ENCODE measurements at regions not wholly inside any gene's neighbourhood (a gene's known extent, or its start where the extent isn't known, plus 50 kb on each side); places are given as distances from the start of the nearest gene placed in this dataset.

- Mint-ChIP-seq H3K4me3 (no peak overlapping the region), H3K4me1 (peaks cover 26% of the 10 kb centered on the region), H3K27ac (peak overlapping the region; percentile 89), H3K9me3 (peaks cover 38% of the 10 kb centered on the region), H3K36me3 (ENCODE audit: low read depth) (peaks cover 38% of the 10 kb centered on the region), H3K27me3 (ENCODE audit: low read depth, poor library complexity) (peaks cover 3% of the 10 kb centered on the region)
- DNase-seq = no peak
- no peak for TF ChIP-seq CTCF (IDR thresholded peaks at IDR 0.05)
Measured at GRCh38 chr5:93967923-93968322, 226.5 kb upstream of the POU5F2 start.

- DNase-seq = no peak
- peaks cover 24% of the 10 kb centered on the region for H3K9me3 Mint-ChIP-seq
- H3K27me3 Mint-ChIP-seq (ENCODE audit: low read depth, poor library complexity) = peaks cover 3% of the 10 kb centered on the region
- no peak for TF ChIP-seq CTCF (IDR thresholded peaks at IDR 0.05)
- H3K4me1 Mint-ChIP-seq = peaks cover 19% of the 10 kb centered on the region
- H3K36me3 Mint-ChIP-seq (ENCODE audit: low read depth) = peaks cover 27% of the 10 kb centered on the region
- no peak overlapping the region for H3K27ac Mint-ChIP-seq
- no peak overlapping the region for H3K4me3 Mint-ChIP-seq
Measured at GRCh38 chr5:93964421-93964820, 223.0 kb upstream of the POU5F2 start.

GRCh38 chr5:93960042-93960441 is 218.6 kb upstream of the POU5F2 start:
- Mint-ChIP-seq H3K27ac (no peak overlapping the region), H3K9me3 (no peaks in the 10 kb centered on the region), H3K4me1 (peaks cover under 1% of the 10 kb centered on the region), H3K27me3 (ENCODE audit: low read depth, poor library complexity) (no peaks in the 10 kb centered on the region), H3K36me3 (ENCODE audit: low read depth) (peaks cover 8% of the 10 kb centered on the region), H3K4me3 (no peak overlapping the region)
- no peak for DNase-seq
- no peak for TF ChIP-seq CTCF (IDR thresholded peaks at IDR 0.05)

GRCh38 chr5:93956006-93956405 is 214.6 kb upstream of the POU5F2 start:
- H3K4me1 Mint-ChIP-seq = peaks cover 23% of the 10 kb centered on the region
- H3K27ac Mint-ChIP-seq = no peak overlapping the region
- no peaks in the 10 kb centered on the region for H3K27me3 Mint-ChIP-seq (ENCODE audit: low read depth, poor library complexity)
- no peak overlapping the region for H3K4me3 Mint-ChIP-seq
- DNase-seq = no peak
- no peak for TF ChIP-seq CTCF (IDR thresholded peaks at IDR 0.05)
- peaks cover 15% of the 10 kb centered on the region for H3K36me3 Mint-ChIP-seq (ENCODE audit: low read depth)
- H3K9me3 Mint-ChIP-seq = no peaks in the 10 kb centered on the region

GRCh38 chr5:93954421-93955069 is 213.1 kb upstream of the POU5F2 start:
- H3K27me3 Mint-ChIP-seq (ENCODE audit: low read depth, poor library complexity) = no peaks in the 10 kb centered on the region
- H3K36me3 Mint-ChIP-seq (ENCODE audit: low read depth) = peaks cover 21% of the 10 kb centered on the region
- TF ChIP-seq CTCF (IDR thresholded peaks at IDR 0.05) = no peak
- H3K4me1 Mint-ChIP-seq = peaks cover 23% of the 10 kb centered on the region
- peaks cover 6% of the 10 kb centered on the region for H3K9me3 Mint-ChIP-seq
- DNase-seq = no peak
- H3K27ac Mint-ChIP-seq = no peak overlapping the region
- H3K4me3 Mint-ChIP-seq = no peak overlapping the region

GRCh38 chr5:93953442-93953841 is 212.0 kb upstream of the POU5F2 start:
- H3K4me1 Mint-ChIP-seq = peaks cover 23% of the 10 kb centered on the region
- no peak overlapping the region for H3K27ac Mint-ChIP-seq
- no peak overlapping the region for H3K4me3 Mint-ChIP-seq
- peaks cover 23% of the 10 kb centered on the region for H3K36me3 Mint-ChIP-seq (ENCODE audit: low read depth)
- DNase-seq = no peak
- no peaks in the 10 kb centered on the region for H3K27me3 Mint-ChIP-seq (ENCODE audit: low read depth, poor library complexity)
- peaks cover 7% of the 10 kb centered on the region for H3K9me3 Mint-ChIP-seq
- no peak for TF ChIP-seq CTCF (IDR thresholded peaks at IDR 0.05)
